ENCODE measurements at regions not wholly inside any gene's neighbourhood (a gene's known extent, or its start where the extent isn't known, plus 50 kb on each side); places are given as distances from the start of the nearest gene placed in this dataset.
"Not testable (repeated sequence)": the region's sequence is repeated elsewhere in the genome, so short reads cannot be mapped to it uniquely, and the experiment has no call there.

GRCh38 chrX:113289503-113289902 is 448.9 kb upstream of the AMOT start:
- DNase-seq, result no peak

GRCh38 chrX:113287761-113288160 is 447.1 kb upstream of the AMOT start:
- DNase-seq, result no peak

GRCh38 chrX:113275804-113276203 is 435.2 kb upstream of the AMOT start:
- DNase-seq, result no peak

- DNase-seq, result no peak
These were observed 434.2 kb upstream of the AMOT start for GRCh38 chrX:113274791-113275190.

- DNase-seq, result no peak
These were observed 433.7 kb upstream of the AMOT start for GRCh38 chrX:113274345-113274744.

- DNase-seq, result no peak
These were observed 428.6 kb upstream of the AMOT start for GRCh38 chrX:113269203-113269602.

- peak; percentile 0 to 2 for DNase-seq
These were observed 419.8 kb upstream of the AMOT start for GRCh38 chrX:113260474-113260873.

DNA sequence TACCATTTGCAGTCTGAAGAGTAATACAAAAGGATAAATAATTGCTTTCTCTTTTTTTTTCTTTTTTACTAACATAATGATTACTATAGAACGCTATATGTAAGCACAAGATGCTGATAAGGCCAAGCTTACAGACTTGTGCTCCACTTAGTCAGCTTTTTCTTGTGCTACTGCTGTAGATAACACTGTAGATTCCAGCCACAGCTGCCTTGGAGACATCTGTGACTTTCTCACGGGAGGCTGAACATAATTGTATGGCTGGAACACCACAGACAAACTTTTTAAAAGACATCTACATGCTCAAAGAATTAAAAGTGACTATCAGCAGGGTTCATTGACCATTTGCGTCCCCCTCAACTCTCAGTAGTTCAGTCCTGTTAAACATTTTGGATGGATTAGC is 381.7 kb upstream of the AMOT start:
- DNase-seq, result no peak

DNA sequence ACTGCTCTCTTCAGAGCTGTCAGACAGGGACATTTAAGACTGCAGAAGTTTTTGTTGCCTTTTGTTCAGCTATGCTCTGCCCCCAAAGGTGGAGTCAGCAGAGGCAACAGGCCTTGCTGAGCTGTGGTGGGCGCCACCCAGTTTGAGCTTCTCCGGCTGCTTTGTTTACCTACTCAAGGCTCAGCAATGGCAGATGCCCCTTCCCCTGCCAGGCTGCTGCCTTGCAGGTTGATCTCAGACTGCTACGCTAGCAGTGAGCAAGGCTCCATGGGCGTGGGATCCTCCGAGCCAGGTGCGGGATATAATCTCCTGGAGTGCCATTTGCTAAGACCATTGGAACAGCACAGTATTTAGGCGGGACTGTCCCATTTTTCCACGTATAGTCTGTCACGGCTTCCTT is 371.4 kb upstream of the AMOT start:
- no peak for DNase-seq

DNA sequence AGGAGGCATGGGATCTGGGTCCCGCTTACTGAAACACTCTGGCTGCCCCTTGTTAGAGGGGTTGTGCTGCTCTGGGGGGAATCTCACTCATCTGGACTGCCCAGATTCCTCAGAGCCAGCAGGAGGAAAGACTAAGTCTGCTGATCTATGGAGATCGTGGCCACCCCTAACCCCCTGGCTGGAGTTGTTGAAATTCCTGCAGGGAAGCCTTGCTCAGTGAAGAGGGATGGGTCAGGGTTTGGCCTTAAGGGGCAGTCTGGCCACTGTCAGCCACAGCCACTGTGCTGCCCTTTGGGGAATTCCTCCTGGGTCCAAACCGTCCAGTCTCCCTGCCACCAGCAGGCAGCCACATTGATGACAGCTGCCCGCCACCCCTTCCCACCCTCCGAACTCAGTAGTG is 362.0 kb upstream of the AMOT start:
- no peak for DNase-seq

- DNase-seq, result no peak
These were observed 355.3 kb upstream of the AMOT start for GRCh38 chrX:113195949-113196348.

- no peak for DNase-seq
These were observed 351.8 kb upstream of the AMOT start for GRCh38 chrX:113192418-113192817.

GRCh38 chrX:113157496-113157895 is 316.9 kb upstream of the AMOT start:
- no peak for DNase-seq

DNA sequence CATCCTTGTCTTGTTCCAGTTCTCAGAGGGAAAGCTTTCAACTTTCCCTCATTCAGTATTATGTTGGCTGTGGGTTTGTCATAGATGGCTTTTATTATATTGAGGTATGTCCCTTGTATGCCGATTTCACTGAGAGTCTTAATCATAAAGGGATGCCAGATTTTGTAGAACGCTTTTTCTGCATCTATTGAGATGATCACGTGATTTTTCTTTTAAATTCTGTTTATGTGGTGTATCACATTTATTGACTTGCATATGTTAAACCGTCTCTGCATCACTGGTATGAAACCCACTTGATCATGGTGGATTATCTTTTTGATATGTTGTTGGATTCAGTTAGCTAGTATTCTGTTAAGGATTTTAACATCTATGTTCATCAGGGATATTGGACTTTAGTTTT is 313.7 kb upstream of the AMOT start:
- not testable (repeated sequence) for DNase-seq

GRCh38 chrX:113136836-113137235 is 296.2 kb upstream of the AMOT start:
- no peak for DNase-seq

GRCh38 chrX:113133316-113133715 is 292.7 kb upstream of the AMOT start:
- no peak for DNase-seq

DNA sequence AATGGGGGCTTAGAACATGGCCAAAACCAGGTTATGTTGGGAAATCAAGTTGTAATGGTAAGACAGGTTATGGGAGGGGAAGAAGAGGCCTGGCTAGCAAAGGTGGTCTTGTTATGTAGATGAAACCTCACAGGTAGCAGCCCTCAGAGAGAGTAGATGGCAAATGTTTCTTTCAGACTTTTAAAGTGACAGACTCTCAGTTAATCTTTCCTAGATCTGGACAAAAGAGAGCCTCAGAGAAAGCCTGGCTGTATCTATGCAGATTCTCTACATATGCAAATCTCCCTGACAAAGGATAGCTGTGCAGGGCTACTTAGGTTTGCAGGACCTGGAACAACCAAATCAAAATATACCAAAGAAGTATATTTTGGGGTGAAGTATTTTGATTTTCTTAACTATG is 284.1 kb upstream of the AMOT start:
- DNase-seq, result no peak

- DNase-seq, result no peak
These were observed 234.9 kb upstream of the AMOT start for GRCh38 chrX:113075521-113075920.

DNA sequence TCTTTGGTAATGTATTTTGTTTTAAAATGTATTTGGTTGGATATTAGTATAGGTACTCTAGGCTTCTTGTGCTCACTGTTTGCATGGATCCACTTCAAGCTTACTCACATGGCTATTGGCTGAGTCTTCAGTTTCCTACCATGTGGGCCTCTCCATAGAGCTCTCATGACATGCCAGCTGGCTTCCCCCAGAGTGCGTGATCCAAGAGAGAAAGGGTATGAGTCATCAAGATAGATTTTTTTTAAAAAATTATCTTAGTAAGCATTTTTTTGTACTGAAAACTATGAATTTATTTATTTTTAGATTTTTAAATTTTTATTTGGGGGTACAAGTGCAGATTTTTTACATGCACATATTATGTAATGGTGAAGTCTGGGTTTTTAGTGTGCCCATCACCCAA is 219.1 kb upstream of the AMOT start:
- no peak for DNase-seq

- no peak for DNase-seq
These were observed 218.0 kb upstream of the AMOT start for GRCh38 chrX:113058634-113059033.

GRCh38 chrX:113048896-113049295 is 208.3 kb upstream of the AMOT start:
- DNase-seq, result no peak

GRCh38 chrX:113048480-113048879 is 207.8 kb upstream of the AMOT start:
- DNase-seq, result no peak

GRCh38 chrX:113033966-113034680 is 193.5 kb upstream of the AMOT start:
- no peak for DNase-seq

- DNase-seq, result no peak
These were observed 179.3 kb upstream of the AMOT start for GRCh38 chrX:113019958-113020357.

- no peak for DNase-seq
These were observed 169.2 kb upstream of the AMOT start for GRCh38 chrX:113009837-113010236.

DNA sequence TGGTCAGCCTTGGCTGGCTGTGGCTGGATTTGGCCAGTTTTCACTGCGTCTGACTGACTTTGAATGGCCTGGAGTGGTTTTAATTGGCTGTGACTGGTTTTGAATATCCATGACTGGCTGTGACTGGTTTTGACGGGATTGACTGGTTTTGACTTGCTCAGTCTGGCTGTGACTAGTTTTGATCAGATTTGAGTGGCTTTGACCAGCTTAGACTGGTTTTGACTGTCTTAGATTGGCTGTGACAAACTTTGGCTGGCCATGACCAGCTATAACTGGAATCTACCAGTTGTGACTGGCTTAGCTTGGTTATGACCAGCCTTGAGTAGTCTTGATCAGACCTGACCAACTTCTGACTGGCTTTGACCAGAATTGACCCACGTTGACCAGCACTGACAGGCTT is 168.4 kb upstream of the AMOT start:
- DNase-seq, result no peak
